Panc1 (cell line): ENCODE measurements at regions not wholly inside any gene's neighbourhood (a gene's known extent, or its start where the extent isn't known, plus 50 kb on each side); places are given as distances from the start of the nearest gene placed in this dataset.

Source experiments
- ATAC-seq: fragments of 200-7000 bp; cut with Tn5 transposase; 2 replicates; pipeline ENCODE4 v1.9.1; 2020; ENCODE audit warnings: mild to moderate bottlenecking, moderate library complexity
- BruUV-seq: library from RNA; stranded (reverse); fragments of 400-500 nt; replicated peaks from 2 replicates; lab custom pipeline; 2021; lab: Mats Ljungman, UMichigan
- CTCF ChIA-PET: fragments of 300-600 bp; sonication (Branson Sonifier 250); formaldehyde crosslinking; loops from one replicate; lab custom pipeline; 2022; ENCODE audit warnings: antibody characterized with exemption; lab: Charles Lee
- POLR2A ChIA-PET: fragments of 300-600 bp; sonication (Branson Sonifier 250); formaldehyde crosslinking; loops from one replicate; lab custom pipeline; 2022; ENCODE audit warnings: antibody characterized with exemption; lab: Charles Lee
- DNase-seq: peaks from one replicate; pipeline ENCODE4 v3.0.0-alpha.2; 2010; ENCODE audit warnings: low read depth, low spot score
- H3K27ac ChIP-seq: 2 replicates; pipeline ENCODE4 v1.5.1; 2011; ENCODE audit warnings: mild to moderate bottlenecking, low read length, inconsistent platforms
- H3K27me3 ChIP-seq: fragments of 200-500 bp; sonication (Bioruptor generic); 2 replicates; pipeline ENCODE4 v1.6.0; 2014; ENCODE audit warnings: low read length, inconsistent platforms; ENCODE audit not compliant: control insufficient read depth, insufficient read depth
- H3K36me3 ChIP-seq: fragments of 200-500 bp; sonication (Bioruptor generic); 2 replicates; pipeline ENCODE4 v1.5.1; 2014; ENCODE audit warnings: inconsistent platforms, mild to moderate bottlenecking, low read length, moderate library complexity; ENCODE audit not compliant: control insufficient read depth, insufficient read depth
- H3K4me1 ChIP-seq: 2 replicates; pipeline ENCODE4 v1.5.1; 2011; ENCODE audit warnings: inconsistent platforms, mild to moderate bottlenecking, low read length, moderate library complexity; ENCODE audit not compliant: control insufficient read depth, insufficient read depth
- H3K4me3 ChIP-seq, 2 experiments: 2 replicates each; pipeline ENCODE4 v1.5.1; 2011 to 2012; ENCODE audit warnings: low read depth in 2 of 2, low read length in 2 of 2, mild to moderate bottlenecking in 2 of 2, inconsistent platforms in 1 of 2, moderate library complexity in 1 of 2
- H3K9me3 ChIP-seq: fragments of 200-500 bp; sonication (Bioruptor generic); 2 replicates; pipeline ENCODE4 v1.5.1; 2014; ENCODE audit warnings: low read depth, mild to moderate bottlenecking, inconsistent platforms, low read length, moderate library complexity; ENCODE audit not compliant: control insufficient read depth, insufficient read depth
- POLR2AphosphoS5 ChIP-seq: IDR thresholded peaks from 2 replicates; pipeline ENCODE4 v1.6.1; 2012; ENCODE audit warnings: mild to moderate bottlenecking, low read depth, low read length, moderate library complexity
- SIN3A ChIP-seq: IDR thresholded peaks from 2 replicates; pipeline ENCODE4 v1.6.1; 2012; ENCODE audit warnings: low read depth, mild to moderate bottlenecking, low read length, moderate library complexity, borderline replicate concordance; ENCODE audit not compliant: insufficient read depth
- TCF7L2 ChIP-seq: IDR thresholded peaks from 2 replicates; pipeline ENCODE4 v1.6.1; 2011; ENCODE audit warnings: mild to moderate bottlenecking, low read depth, low read length, inconsistent platforms
- in situ Hi-C: cut with HindIII; loops from 2 replicates; pipeline ENCODE4 v1.10.0; 2016; ENCODE audit warnings: low sequenced_read_pairs, low pct_unique_long_range_greater_than_20kb
- intact Hi-C: fragments of 100-400 bp; cut with micrococcal nuclease; formaldehyde crosslinking; loops from one replicate; pipeline ENCODE4 v1.10.0; 2022; ENCODE audit not compliant: unreplicated experiment
- TF ChIP-seq, protein P1 (sequence below), 2 experiments: IDR thresholded peaks; 2 replicates each; pipeline ENCODE4 v1.6.1; 2011 to 2012; ENCODE audit warnings: low read depth in 2 of 2, control low read depth in 1 of 2, low read length in 1 of 2, mild to moderate bottlenecking in 1 of 2, moderate library complexity in 1 of 2; ENCODE audit not compliant: insufficient read depth in 1 of 2
- TF ChIP-seq, protein P2 (sequence below): fragments of 450-650 bp; IDR thresholded peaks from 2 replicates; pipeline ENCODE4 v1.5.1; 2017; ENCODE audit warnings: mild to moderate bottlenecking

DNA sequence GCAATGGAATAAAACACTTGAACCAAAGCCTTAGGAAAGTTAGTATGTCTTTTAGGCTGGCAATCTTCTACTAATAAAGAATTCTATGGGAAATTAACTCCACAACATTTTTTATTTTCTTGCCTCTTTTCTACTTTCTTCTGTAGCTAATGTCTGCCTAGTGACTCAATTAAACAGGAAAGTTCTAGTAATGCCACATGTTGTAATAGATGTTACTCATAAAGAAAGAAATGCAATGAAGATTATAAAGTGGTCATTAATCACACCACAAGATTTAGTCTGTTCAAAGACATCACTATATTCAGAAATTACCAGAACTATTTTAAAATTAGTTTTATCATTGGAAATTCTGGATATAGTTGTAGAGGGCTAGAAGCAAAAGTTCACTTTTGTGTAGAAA, 329.7 kb downstream of the SI start:
- no peaks in the 10 kb centered on the region for H3K4me1 ChIP-seq
- intact Hi-C loops = no loop called here
- no peak for TF ChIP-seq POLR2AphosphoS5
- no peak for TF ChIP-seq TCF7L2
- TF ChIP-seq, protein P1, sequence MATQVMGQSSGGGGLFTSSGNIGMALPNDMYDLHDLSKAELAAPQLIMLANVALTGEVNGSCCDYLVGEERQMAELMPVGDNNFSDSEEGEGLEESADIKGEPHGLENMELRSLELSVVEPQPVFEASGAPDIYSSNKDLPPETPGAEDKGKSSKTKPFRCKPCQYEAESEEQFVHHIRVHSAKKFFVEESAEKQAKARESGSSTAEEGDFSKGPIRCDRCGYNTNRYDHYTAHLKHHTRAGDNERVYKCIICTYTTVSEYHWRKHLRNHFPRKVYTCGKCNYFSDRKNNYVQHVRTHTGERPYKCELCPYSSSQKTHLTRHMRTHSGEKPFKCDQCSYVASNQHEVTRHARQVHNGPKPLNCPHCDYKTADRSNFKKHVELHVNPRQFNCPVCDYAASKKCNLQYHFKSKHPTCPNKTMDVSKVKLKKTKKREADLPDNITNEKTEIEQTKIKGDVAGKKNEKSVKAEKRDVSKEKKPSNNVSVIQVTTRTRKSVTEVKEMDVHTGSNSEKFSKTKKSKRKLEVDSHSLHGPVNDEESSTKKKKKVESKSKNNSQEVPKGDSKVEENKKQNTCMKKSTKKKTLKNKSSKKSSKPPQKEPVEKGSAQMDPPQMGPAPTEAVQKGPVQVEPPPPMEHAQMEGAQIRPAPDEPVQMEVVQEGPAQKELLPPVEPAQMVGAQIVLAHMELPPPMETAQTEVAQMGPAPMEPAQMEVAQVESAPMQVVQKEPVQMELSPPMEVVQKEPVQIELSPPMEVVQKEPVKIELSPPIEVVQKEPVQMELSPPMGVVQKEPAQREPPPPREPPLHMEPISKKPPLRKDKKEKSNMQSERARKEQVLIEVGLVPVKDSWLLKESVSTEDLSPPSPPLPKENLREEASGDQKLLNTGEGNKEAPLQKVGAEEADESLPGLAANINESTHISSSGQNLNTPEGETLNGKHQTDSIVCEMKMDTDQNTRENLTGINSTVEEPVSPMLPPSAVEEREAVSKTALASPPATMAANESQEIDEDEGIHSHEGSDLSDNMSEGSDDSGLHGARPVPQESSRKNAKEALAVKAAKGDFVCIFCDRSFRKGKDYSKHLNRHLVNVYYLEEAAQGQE (IDR thresholded peaks at IDR 0.05; ENCODE audit: insufficient read depth in 1 of 2, low read depth in 2 of 2, low read length in 1 of 2) = no peak
- ATAC-seq (no peak), DNase-seq (no peak)
- in situ Hi-C loops = no loop called here
- H3K27ac ChIP-seq = no peak overlapping the region
- H3K9me3 ChIP-seq = no peaks in the 10 kb centered on the region; the same call in 1 of the 2 replicates
- no peak overlapping the region for H3K4me3 ChIP-seq
- H3K36me3 ChIP-seq = no peaks in the 10 kb centered on the region
- H3K27me3 ChIP-seq = no peaks in the 10 kb centered on the region
- no TSS peak for BruUV-seq
- ChIA-PET POLR2A (no interaction called here), CTCF (no interaction called here)

DNA sequence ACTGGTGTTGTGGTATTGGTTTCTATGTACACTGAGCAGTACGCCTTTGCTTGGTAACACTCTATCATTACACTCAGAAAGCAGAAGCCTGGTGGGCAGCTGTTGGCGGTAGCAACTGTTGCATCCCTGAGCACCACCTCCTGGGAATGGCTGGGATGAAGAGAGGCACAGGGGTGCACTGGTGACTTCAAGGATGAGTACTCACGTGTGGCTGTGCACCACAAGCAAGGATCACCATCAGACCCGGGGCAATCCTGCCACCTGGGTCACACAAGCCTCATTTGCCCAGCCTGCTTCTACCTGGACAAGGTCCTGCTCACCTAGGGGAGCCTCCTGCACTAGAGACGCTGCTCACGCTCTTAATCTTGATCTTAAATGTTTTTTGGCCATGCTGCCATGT, 336.4 kb downstream of the SI start:
- intact Hi-C loops = no loop called here
- no TSS peak for BruUV-seq

More for the DNA sequence above, 336.4 kb downstream of the SI start:
- ChIA-PET CTCF (interaction anchor here (0.6 kb wide), 1 partner anchor 47 kb away, joined by 3 read pairs; no protein-coding TSS in a partner anchor), POLR2A (no interaction called here)
- Histone ChIP-seq H3K36me3 (no peaks in the 10 kb centered on the region), H3K27me3 (no peaks in the 10 kb centered on the region), H3K9me3 (no peaks in the 10 kb centered on the region), H3K4me3 (no peak overlapping the region), H3K27ac (no peak overlapping the region), H3K4me1 (no peaks in the 10 kb centered on the region)
- DNase-seq (no peak), ATAC-seq (no peak)
- in situ Hi-C loops = no loop called here
- TF ChIP-seq, protein P1 (IDR thresholded peaks at IDR 0.05; ENCODE audit: insufficient read depth in 1 of 2, low read depth in 2 of 2, low read length in 1 of 2) = no peak
- TF ChIP-seq, protein P2, sequence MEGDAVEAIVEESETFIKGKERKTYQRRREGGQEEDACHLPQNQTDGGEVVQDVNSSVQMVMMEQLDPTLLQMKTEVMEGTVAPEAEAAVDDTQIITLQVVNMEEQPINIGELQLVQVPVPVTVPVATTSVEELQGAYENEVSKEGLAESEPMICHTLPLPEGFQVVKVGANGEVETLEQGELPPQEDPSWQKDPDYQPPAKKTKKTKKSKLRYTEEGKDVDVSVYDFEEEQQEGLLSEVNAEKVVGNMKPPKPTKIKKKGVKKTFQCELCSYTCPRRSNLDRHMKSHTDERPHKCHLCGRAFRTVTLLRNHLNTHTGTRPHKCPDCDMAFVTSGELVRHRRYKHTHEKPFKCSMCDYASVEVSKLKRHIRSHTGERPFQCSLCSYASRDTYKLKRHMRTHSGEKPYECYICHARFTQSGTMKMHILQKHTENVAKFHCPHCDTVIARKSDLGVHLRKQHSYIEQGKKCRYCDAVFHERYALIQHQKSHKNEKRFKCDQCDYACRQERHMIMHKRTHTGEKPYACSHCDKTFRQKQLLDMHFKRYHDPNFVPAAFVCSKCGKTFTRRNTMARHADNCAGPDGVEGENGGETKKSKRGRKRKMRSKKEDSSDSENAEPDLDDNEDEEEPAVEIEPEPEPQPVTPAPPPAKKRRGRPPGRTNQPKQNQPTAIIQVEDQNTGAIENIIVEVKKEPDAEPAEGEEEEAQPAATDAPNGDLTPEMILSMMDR = no peak
- no peak for TF ChIP-seq TCF7L2
- no peak for TF ChIP-seq POLR2AphosphoS5
- TF ChIP-seq SIN3A = no peak
